K562 (cell line): ENCODE measurements at regions not wholly inside any gene's neighbourhood (a gene's known extent, or its start where the extent isn't known, plus 50 kb on each side); places are given as distances from the start of the nearest gene placed in this dataset.

Experiments used
- ATAC-seq: fragments of 200-7000 bp; cut with Tn5 transposase; 3 replicates; pipeline ENCODE4 v1.9.1; 2020; ENCODE audit warnings: moderate library complexity
- BruUV-seq: library from RNA; stranded (reverse); fragments of 400-500 nt; replicated peaks from 2 replicates; lab custom pipeline; 2021; lab: Mats Ljungman, UMichigan
- CTCF ChIA-PET: fragments of 300-600 bp; formaldehyde crosslinking; extraction: SDS; loops from one replicate; lab custom pipeline; 2021; ENCODE audit warnings: low intra/inter-chr PET ratio; lab: Yijun Ruan, JAX
- POLR2A ChIA-PET: fragments of 300-600, 350-650 bp; sonication (Branson Sonifier 250); formaldehyde crosslinking; extraction: SDS; loops from one replicate; lab custom pipeline; 2021; ENCODE audit warnings: antibody characterized with exemption, inconsistent platforms; lab: Yijun Ruan, JAX
- DNase-seq, 4 experiments: peaks; one replicate each; pipeline versions ENCODE4 v3.0.0 to v3.0.0-alpha.2; 2011 to 2018; ENCODE audit warnings: low spot score in 3 of 4, mixed read lengths in 3 of 4; ENCODE audit errors: extremely low read depth in 1 of 4
- FAIRE-seq: peaks from 2 replicates; lab custom pipeline; 2011; peaks lifted over from hg19 to GRCh38; lab: Jason Lieb, UNC
- H2AFZ ChIP-seq: 2 replicates; pipeline ENCODE4 v1.6.0; 2011; ENCODE audit warnings: low read depth, low read length, control low read depth, inconsistent platforms
- H3K27ac ChIP-seq: fragments of 200-600 bp; 3 replicates; pipeline ENCODE4 v1.8.0; 2011; ENCODE audit warnings: low read depth, mild to moderate bottlenecking, control low read depth, inconsistent platforms, low read length, moderate library complexity, mixed read lengths; ENCODE audit errors: extremely low read depth
- H3K27me3 ChIP-seq, 2 experiments: fragments of 300-600 bp in 1 of 2; 2 replicates in 1 of 2; 3 replicates in 1 of 2; pipeline versions ENCODE4 v1.6.0 to v1.8.0; 2011; ENCODE audit warnings: inconsistent platforms in 2 of 2, low read length in 2 of 2, mild to moderate bottlenecking in 1 of 2, mixed read lengths in 1 of 2, moderate library complexity in 1 of 2; ENCODE audit not compliant: control insufficient read depth in 2 of 2, insufficient read depth in 2 of 2
- H3K36me3 ChIP-seq: fragments of 300-600 bp; 3 replicates; pipeline ENCODE4 v1.8.0; 2011; ENCODE audit warnings: mild to moderate bottlenecking, low read length, inconsistent platforms; ENCODE audit not compliant: control insufficient read depth, insufficient read depth
- H3K4me1 ChIP-seq, 2 experiments: fragments of 200-600 bp in 1 of 2; replicated peaks in 1 of 2; 2 replicates in 1 of 2; 3 replicates in 1 of 2; pipeline versions ENCODE4 v1.5.1 to v1.8.0; 2011; ENCODE audit warnings: inconsistent platforms in 2 of 2, low read length in 2 of 2, mild to moderate bottlenecking in 1 of 2, mixed read lengths in 1 of 2, moderate library complexity in 1 of 2; ENCODE audit not compliant: control insufficient read depth in 2 of 2, insufficient read depth in 2 of 2
- H3K4me2 ChIP-seq: 2 replicates; pipeline ENCODE4 v1.6.1; 2011; ENCODE audit warnings: low read length, control low read depth, inconsistent platforms, mixed read lengths; ENCODE audit not compliant: insufficient read depth
- H3K4me3 ChIP-seq: fragments of 200-600 bp; sonication (generic), shearing (Covaris generic); 2 replicates; pipeline ENCODE4 v1.5.1; 2016; ENCODE audit warnings: control low read depth, inconsistent platforms
- H3K79me2 ChIP-seq: fragments of 200-600 bp; 3 replicates; pipeline ENCODE4 v1.8.0; 2011; ENCODE audit warnings: low read length, inconsistent platforms; ENCODE audit not compliant: control insufficient read depth, insufficient read depth
- H3K9ac ChIP-seq, 2 experiments: 2 replicates each; pipeline versions ENCODE4 v1.6.0 to v1.6.1; 2011; ENCODE audit warnings: low read depth in 2 of 2, low read length in 2 of 2, control low read depth in 1 of 2, inconsistent platforms in 1 of 2, mild to moderate bottlenecking in 1 of 2, mixed read lengths in 1 of 2; ENCODE audit not compliant: insufficient read depth in 1 of 2
- H3K9me1 ChIP-seq: one replicate; pipeline ENCODE4 v1.6.0; 2011; ENCODE audit warnings: inconsistent platforms, mild to moderate bottlenecking, low read length, moderate library complexity; ENCODE audit not compliant: control insufficient read depth, insufficient read depth
- H3K9me3 ChIP-seq: replicated peaks from 2 replicates; pipeline ENCODE4 v1.5.1; 2011; ENCODE audit warnings: low read depth, low read length, inconsistent platforms; ENCODE audit not compliant: control insufficient read depth, insufficient read depth
- H4K20me1 ChIP-seq: replicated peaks from 2 replicates; pipeline ENCODE4 v1.6.1; 2011; ENCODE audit warnings: low read length, inconsistent platforms, mixed read lengths; ENCODE audit not compliant: control insufficient read depth, insufficient read depth
- HCFC1 ChIP-seq: IDR thresholded peaks from 2 replicates; pipeline ENCODE4 v1.6.1; 2012; ENCODE audit warnings: low read depth, low read length, improper control_type of control experiment
- HIVEP1 ChIP-seq: fragments of 250-450 bp; sonication (Bioruptor Pico); IDR thresholded peaks from 2 replicates; pipeline ENCODE4 v1.4.0; 2020; ENCODE audit warnings: mild to moderate bottlenecking
- HMBOX1 ChIP-seq: sonication (generic); IDR thresholded peaks from 2 replicates; pipeline ENCODE4 v1.6.1; 2016
- KAT8 ChIP-seq: fragments of 450-650 bp; IDR thresholded peaks from 2 replicates; pipeline ENCODE4 v1.6.1; 2016; ENCODE audit warnings: low read depth, mild to moderate bottlenecking
- KDM5B ChIP-seq: fragments of 200-600 bp; sonication (generic); IDR thresholded peaks from 2 replicates; pipeline ENCODE4 v1.6.1; 2012; ENCODE audit warnings: low read depth, mild to moderate bottlenecking, moderate library complexity, low read length, control low read depth, inconsistent platforms; ENCODE audit not compliant: insufficient replicate concordance
- LCOR ChIP-seq: sonication (generic); formaldehyde crosslinking; IDR thresholded peaks from 2 replicates; pipeline ENCODE4 v1.8.0; 2022; ENCODE audit warnings: mild to moderate bottlenecking, missing genetic modification reagents
- MAFK ChIP-seq: IDR thresholded peaks from 2 replicates; pipeline ENCODE4 v1.6.1; 2011; ENCODE audit warnings: low read length, improper control_type of control experiment
- MBD2 ChIP-seq: sonication (generic); IDR thresholded peaks from 2 replicates; pipeline ENCODE4 v1.6.1; 2016; ENCODE audit warnings: low read depth, borderline replicate concordance
- MITF ChIP-seq: IDR thresholded peaks from 2 replicates; pipeline ENCODE4 v1.6.1; 2014; ENCODE audit warnings: antibody characterized with exemption
- POLR2B ChIP-seq: fragments of 450-650 bp; IDR thresholded peaks from 2 replicates; pipeline ENCODE4 v1.6.1; 2018; ENCODE audit warnings: low read depth; ENCODE audit not compliant: partially characterized antibody
- RHOXF2B ChIP-seq: fragments of 250-450 bp; sonication (Bioruptor Pico); conservative IDR thresholded peaks from 2 replicates; pipeline ENCODE4 v1.5.1; 2021
- SPI1 ChIP-seq: IDR thresholded peaks from 2 replicates; pipeline ENCODE4 v1.6.1; 2011; ENCODE audit warnings: low read depth, low read length, control low read depth, borderline replicate concordance
- TCFL5 ChIP-seq: fragments of 250-450 bp; sonication (Bioruptor Pico); conservative IDR thresholded peaks from 2 replicates; pipeline ENCODE4 v1.6.1; 2021; ENCODE audit warnings: mild to moderate bottlenecking, moderate library complexity, matching md5 sums
- ZBTB1 ChIP-seq: sonication (generic); formaldehyde crosslinking; IDR thresholded peaks from 2 replicates; pipeline ENCODE4 v1.8.1; 2023; ENCODE audit warnings: missing genetic modification reagents, low read depth, mild to moderate bottlenecking, borderline replicate concordance
- ZNF354B ChIP-seq: fragments of 250-450 bp; sonication (Bioruptor Pico); IDR thresholded peaks from 2 replicates; pipeline ENCODE4 v1.4.0; 2020
- ZNF561 ChIP-seq: fragments of 450-650 bp; formaldehyde crosslinking; conservative IDR thresholded peaks from 2 replicates; pipeline ENCODE4 v1.4.0; 2020; ENCODE audit warnings: mild to moderate bottlenecking, moderate library complexity
- ZNF586 ChIP-seq: fragments of 450-650 bp; formaldehyde crosslinking; conservative IDR thresholded peaks from 2 replicates; pipeline ENCODE4 v1.4.0; 2020; ENCODE audit warnings: mild to moderate bottlenecking, moderate library complexity
- WGBS: fragments of 100-300 bp; shearing (Covaris generic); methylation state at CpG from one replicate; pipeline ENCODE4 v1.1.6; 2016; ENCODE audit warnings: low coverage, mixed read lengths; ENCODE audit not compliant: insufficient coverage; ENCODE audit errors: missing lambda C conversion rate; 5-methylcytosine and 5-hydroxymethylcytosine counted together
- in situ Hi-C: fragments of 300-500 bp; cut with MboI; formaldehyde crosslinking; loops from 4 replicates; pipeline ENCODE4 v1.15.0; 2018; ENCODE audit warnings: inconsistent platforms, mixed read lengths
- intact Hi-C: fragments of 100-400 bp; cut with micrococcal nuclease; formaldehyde crosslinking; loops from 2 replicates; pipeline ENCODE4 v1.14.2; 2022
- TF ChIP-seq, protein P1 (sequence below): fragments of 450-650 bp; conservative IDR thresholded peaks from 2 replicates; pipeline ENCODE4 v1.6.1; 2016; ENCODE audit warnings: missing genetic modification characterization, low read depth, mild to moderate bottlenecking, control low read depth, missing compliant biosample characterization
- TF ChIP-seq, protein P2 (sequence below): fragments of 450-650 bp; IDR thresholded peaks from 2 replicates; pipeline ENCODE4 v1.6.1; 2016; ENCODE audit warnings: borderline replicate concordance

- no peak for TF ChIP-seq ZNF586 (CRISPR knock-in tag)
- TF ChIP-seq KDM5B: no peak
- no peak for TF ChIP-seq MBD2
- TF ChIP-seq POLR2B: no peak
- no peak for TF ChIP-seq HMBOX1
- no peak for TF ChIP-seq KAT8
- no peak for TF ChIP-seq LCOR (CRISPR knock-in tag)
Observed at GRCh38 chr22:34722901-34723300, 343.1 kb upstream of the ISX start (continued).

DNA sequence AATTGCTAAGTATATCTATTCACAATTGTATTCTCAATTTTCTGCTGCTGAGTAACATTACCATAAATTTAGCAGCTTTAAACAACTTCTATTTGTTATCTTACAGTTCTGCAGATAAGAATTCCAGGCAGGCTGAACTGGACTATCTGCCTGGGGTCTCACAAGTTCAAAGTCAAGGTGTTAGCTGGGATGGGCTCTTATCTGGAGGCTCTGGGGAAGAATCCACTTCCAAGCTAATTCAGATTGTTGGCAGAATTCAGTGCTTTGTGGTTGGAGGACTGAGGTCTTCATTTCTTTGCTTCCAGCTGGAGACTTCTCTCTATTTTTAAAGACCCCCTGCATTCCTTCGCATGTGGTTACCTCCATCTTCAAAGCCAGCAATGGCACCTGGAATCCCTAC lies 329.9 kb upstream of the ISX start:
- in situ Hi-C loops: no loop called here
- POLR2A ChIA-PET: no interaction called here
- BruUV-seq: no TSS peak
- Histone ChIP-seq H3K27me3 (no peaks in the 10 kb centered on the region), H3K27ac (no peak overlapping the region), H3K9me1 (no peaks in the 10 kb centered on the region), H3K4me2 (no peak overlapping the region), H3K4me3 (no peak overlapping the region), H4K20me1 (no peaks in the 10 kb centered on the region)
- ATAC-seq (no peak), DNase-seq (no peak)
- TF ChIP-seq ZBTB1 (CRISPR knock-in tag): no peak
- no peak for TF ChIP-seq ZNF354B
- no peak for TF ChIP-seq HCFC1
- TF ChIP-seq SPI1: no peak
- TF ChIP-seq, protein P1, sequence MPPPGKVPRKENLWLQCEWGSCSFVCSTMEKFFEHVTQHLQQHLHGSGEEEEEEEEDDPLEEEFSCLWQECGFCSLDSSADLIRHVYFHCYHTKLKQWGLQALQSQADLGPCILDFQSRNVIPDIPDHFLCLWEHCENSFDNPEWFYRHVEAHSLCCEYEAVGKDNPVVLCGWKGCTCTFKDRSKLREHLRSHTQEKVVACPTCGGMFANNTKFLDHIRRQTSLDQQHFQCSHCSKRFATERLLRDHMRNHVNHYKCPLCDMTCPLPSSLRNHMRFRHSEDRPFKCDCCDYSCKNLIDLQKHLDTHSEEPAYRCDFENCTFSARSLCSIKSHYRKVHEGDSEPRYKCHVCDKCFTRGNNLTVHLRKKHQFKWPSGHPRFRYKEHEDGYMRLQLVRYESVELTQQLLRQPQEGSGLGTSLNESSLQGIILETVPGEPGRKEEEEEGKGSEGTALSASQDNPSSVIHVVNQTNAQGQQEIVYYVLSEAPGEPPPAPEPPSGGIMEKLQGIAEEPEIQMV (tag): no peak
- no peak for TF ChIP-seq HIVEP1 (CRISPR knock-in tag)
- no peak for TF ChIP-seq MAFK
- TF ChIP-seq ZNF561 (CRISPR knock-in tag): no peak
- TF ChIP-seq TCFL5 (CRISPR knock-in tag): no peak
- TF ChIP-seq RHOXF2B (CRISPR knock-in tag): no peak
- TF ChIP-seq, protein P2, sequence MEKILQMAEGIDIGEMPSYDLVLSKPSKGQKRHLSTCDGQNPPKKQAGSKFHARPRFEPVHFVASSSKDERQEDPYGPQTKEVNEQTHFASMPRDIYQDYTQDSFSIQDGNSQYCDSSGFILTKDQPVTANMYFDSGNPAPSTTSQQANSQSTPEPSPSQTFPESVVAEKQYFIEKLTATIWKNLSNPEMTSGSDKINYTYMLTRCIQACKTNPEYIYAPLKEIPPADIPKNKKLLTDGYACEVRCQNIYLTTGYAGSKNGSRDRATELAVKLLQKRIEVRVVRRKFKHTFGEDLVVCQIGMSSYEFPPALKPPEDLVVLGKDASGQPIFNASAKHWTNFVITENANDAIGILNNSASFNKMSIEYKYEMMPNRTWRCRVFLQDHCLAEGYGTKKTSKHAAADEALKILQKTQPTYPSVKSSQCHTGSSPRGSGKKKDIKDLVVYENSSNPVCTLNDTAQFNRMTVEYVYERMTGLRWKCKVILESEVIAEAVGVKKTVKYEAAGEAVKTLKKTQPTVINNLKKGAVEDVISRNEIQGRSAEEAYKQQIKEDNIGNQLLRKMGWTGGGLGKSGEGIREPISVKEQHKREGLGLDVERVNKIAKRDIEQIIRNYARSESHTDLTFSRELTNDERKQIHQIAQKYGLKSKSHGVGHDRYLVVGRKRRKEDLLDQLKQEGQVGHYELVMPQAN: no peak
- TF ChIP-seq MITF: no peak
- TF ChIP-seq, all 486 proteins: peak for 0
- Histone ChIP-seq H3K9me3 (no peaks in the 10 kb centered on the region), H2AFZ (no peak overlapping the region), H3K79me2 (no peaks in the 10 kb centered on the region), H3K4me1 (no peaks in the 10 kb centered on the region), H3K9ac (no peak overlapping the region), H3K36me3 (no peaks in the 10 kb centered on the region)
- intact Hi-C loops: no loop called here
- CTCF ChIA-PET: no interaction called here
- FAIRE-seq: no peak
- WGBS: 17% methylated on average over 1 of the region's 1 CpG
